HFFc6 (cell line): ENCODE measurements at regions not wholly inside any gene's neighbourhood (a gene's known extent, or its start where the extent isn't known, plus 50 kb on each side); places are given as distances from the start of the nearest gene placed in this dataset.

ENCODE experiments used
- DNase-seq: peaks from one replicate; pipeline ENCODE4 v3.0.0-alpha.2; 2018
- H3K27ac Mint-ChIP-seq: 2 replicates; pipeline ENCODE4 v1.8.0; 2020; ENCODE audit warnings: mild to moderate bottlenecking, mixed read lengths
- H3K27me3 Mint-ChIP-seq: 2 replicates; pipeline ENCODE4 v1.8.0; 2021; ENCODE audit warnings: mild to moderate bottlenecking, moderate library complexity, mixed read lengths; ENCODE audit not compliant: insufficient read depth
- H3K36me3 Mint-ChIP-seq: 2 replicates; pipeline ENCODE4 v1.8.0; 2021; ENCODE audit warnings: low read depth, mixed read lengths
- H3K4me1 Mint-ChIP-seq: 2 replicates; pipeline ENCODE4 v1.8.0; 2020; ENCODE audit warnings: low read depth, mixed read lengths
- H3K4me3 Mint-ChIP-seq: 2 replicates; pipeline ENCODE4 v1.8.0; 2020; ENCODE audit warnings: mild to moderate bottlenecking, moderate library complexity, mixed read lengths
- H3K9me3 Mint-ChIP-seq: 2 replicates; pipeline ENCODE4 v1.8.0; 2020; ENCODE audit warnings: mild to moderate bottlenecking, mixed read lengths
- CTCF ChIP-seq: fragments of 200-600 bp; sonication (generic); IDR thresholded peaks from 2 replicates; pipeline ENCODE4 v1.5.0; 2021; ENCODE audit warnings: antibody characterized with exemption, mild to moderate bottlenecking

GRCh38 chr3:107124885-107125284, 252.4 kb upstream of the CCDC54 start:
- peak; percentile 44 for DNase-seq
- Mint-ChIP-seq H3K9me3 (no peaks in the 10 kb centered on the region), H3K4me3 (peak overlapping the region; percentile 4), H3K4me1 (peaks cover 16% of the 10 kb centered on the region), H3K36me3 (no peaks in the 10 kb centered on the region), H3K27ac (peak overlapping the region; percentile 3), H3K27me3 (peaks cover 2% of the 10 kb centered on the region; the same call in 1 of the 2 replicates)
- no peak for TF ChIP-seq CTCF

GRCh38 chr3:107128946-107129345, 248.3 kb upstream of the CCDC54 start:
- Mint-ChIP-seq H3K27me3 (no peaks in the 10 kb centered on the region), H3K27ac (no peak overlapping the region), H3K4me3 (no peak overlapping the region), H3K36me3 (no peaks in the 10 kb centered on the region), H3K4me1 (peaks cover 16% of the 10 kb centered on the region), H3K9me3 (0 out of 2 replicates have a peak, but pooled peaks cover 3% of the 10 kb centered on the region)
- TF ChIP-seq CTCF: no peak
- DNase-seq: no peak

GRCh38 chr3:107130089-107130700, 247.0 kb upstream of the CCDC54 start:
- H3K36me3 Mint-ChIP-seq: no peaks in the 10 kb centered on the region
- H3K27ac Mint-ChIP-seq: no peak overlapping the region
- peaks cover 4% of the 10 kb centered on the region for H3K4me1 Mint-ChIP-seq
- TF ChIP-seq CTCF: no peak
- H3K9me3 Mint-ChIP-seq: 0 out of 2 replicates have a peak, but pooled peaks cover 3% of the 10 kb centered on the region
- DNase-seq: no peak
- H3K27me3 Mint-ChIP-seq: no peaks in the 10 kb centered on the region
- no peak overlapping the region for H3K4me3 Mint-ChIP-seq

- no peak overlapping the region for H3K27ac Mint-ChIP-seq
- no peak for TF ChIP-seq CTCF
- H3K4me1 Mint-ChIP-seq: no peaks in the 10 kb centered on the region
- H3K27me3 Mint-ChIP-seq: no peaks in the 10 kb centered on the region; the same call in 1 of the 2 replicates
- H3K4me3 Mint-ChIP-seq: no peak overlapping the region
- no peaks in the 10 kb centered on the region for H3K36me3 Mint-ChIP-seq
- 0 out of 2 replicates have a peak, but pooled peaks cover 3% of the 10 kb centered on the region for H3K9me3 Mint-ChIP-seq
- DNase-seq: no peak
These were observed 244.6 kb upstream of the CCDC54 start for GRCh38 chr3:107132674-107133073.

GRCh38 chr3:107133891-107134290, 243.3 kb upstream of the CCDC54 start:
- TF ChIP-seq CTCF: no peak
- no peak overlapping the region for H3K27ac Mint-ChIP-seq
- H3K9me3 Mint-ChIP-seq: 0 out of 2 replicates have a peak, but pooled peaks cover 3% of the 10 kb centered on the region
- no peak for DNase-seq
- no peaks in the 10 kb centered on the region for H3K36me3 Mint-ChIP-seq
- H3K4me1 Mint-ChIP-seq: no peaks in the 10 kb centered on the region
- no peak overlapping the region for H3K4me3 Mint-ChIP-seq
- H3K27me3 Mint-ChIP-seq: peaks cover 2% of the 10 kb centered on the region; the same call in 1 of the 2 replicates
